ENCODE measurements at regions not wholly inside any gene's neighbourhood (a gene's known extent, or its start where the extent isn't known, plus 50 kb on each side); places are given as distances from the start of the nearest gene placed in this dataset.

- Histone ChIP-seq H3K9me3 (ENCODE audit: insufficient read depth, low read length) (no peaks in the 10 kb centered on the region), H4K20me1 (ENCODE audit: insufficient read depth, low read length) (no peaks in the 10 kb centered on the region), H3K9ac (ENCODE audit: low read length) (no peak overlapping the region), H2AFZ (ENCODE audit: low read depth, low read length) (no peak overlapping the region), H3K4me2 (ENCODE audit: low read length) (no peak overlapping the region), H3K4me1 (ENCODE audit: low read length) (no peaks in the 10 kb centered on the region), H3K27me3 (ENCODE audit: low read depth, low read length) (no peaks in the 10 kb centered on the region), H3K79me2 (ENCODE audit: low read length) (no peaks in the 10 kb centered on the region), H3K36me3 (replicated peaks; ENCODE audit: low read depth, low read length) (no peaks in the 10 kb centered on the region), H3K27ac (ENCODE audit: low read length) (no peak overlapping the region), H3K4me3 (ENCODE audit: low read length) (no peak overlapping the region)
- no peak for TF ChIP-seq CTCF (IDR thresholded peaks at IDR 0.05; ENCODE audit: low read depth, low read length)
- no peak for TF ChIP-seq EZH2phosphoT487 (IDR thresholded peaks at IDR 0.05; ENCODE audit: low read depth)
These were observed 440.9 kb upstream of the CCDC54 start for GRCh38 chr3:106936337-106936736.

GRCh38 chr3:106942051-106942450 is 435.2 kb upstream of the CCDC54 start:
- no peaks in the 10 kb centered on the region for H4K20me1 ChIP-seq (ENCODE audit: insufficient read depth, low read length)
- no peaks in the 10 kb centered on the region for H3K4me1 ChIP-seq (ENCODE audit: low read length)
- no peaks in the 10 kb centered on the region for H3K79me2 ChIP-seq (ENCODE audit: low read length)
- no peaks in the 10 kb centered on the region for H3K27me3 ChIP-seq (ENCODE audit: low read depth, low read length)
- no peak overlapping the region for H3K9ac ChIP-seq (ENCODE audit: low read length)
- no peak for TF ChIP-seq CTCF (IDR thresholded peaks at IDR 0.05; ENCODE audit: low read depth, low read length)
- TF ChIP-seq EZH2phosphoT487 (IDR thresholded peaks at IDR 0.05; ENCODE audit: low read depth), result no peak
- H3K9me3 ChIP-seq (ENCODE audit: insufficient read depth, low read length), result no peaks in the 10 kb centered on the region
- H2AFZ ChIP-seq (ENCODE audit: low read depth, low read length), result no peak overlapping the region
- H3K4me2 ChIP-seq (ENCODE audit: low read length), result no peak overlapping the region
- no peak overlapping the region for H3K27ac ChIP-seq (ENCODE audit: low read length)
- no peaks in the 10 kb centered on the region for H3K36me3 ChIP-seq (replicated peaks; ENCODE audit: low read depth, low read length)
- no peak overlapping the region for H3K4me3 ChIP-seq (ENCODE audit: low read length)

GRCh38 chr3:106943071-106943470 is 434.2 kb upstream of the CCDC54 start:
- H2AFZ ChIP-seq (ENCODE audit: low read depth, low read length), result no peak overlapping the region

GRCh38 chr3:106945435-106945834 is 431.8 kb upstream of the CCDC54 start:
- no peaks in the 10 kb centered on the region for H3K9me3 ChIP-seq (ENCODE audit: insufficient read depth, low read length)
- no peaks in the 10 kb centered on the region for H4K20me1 ChIP-seq (ENCODE audit: insufficient read depth, low read length)
- H3K4me1 ChIP-seq (ENCODE audit: low read length), result no peaks in the 10 kb centered on the region
- H3K27ac ChIP-seq (ENCODE audit: low read length), result no peak overlapping the region
- H3K27me3 ChIP-seq (ENCODE audit: low read depth, low read length), result no peaks in the 10 kb centered on the region
- H3K4me2 ChIP-seq (ENCODE audit: low read length), result no peak overlapping the region
- H3K79me2 ChIP-seq (ENCODE audit: low read length), result no peaks in the 10 kb centered on the region
- TF ChIP-seq CTCF (IDR thresholded peaks at IDR 0.05; ENCODE audit: low read depth, low read length) (no peak), EZH2phosphoT487 (IDR thresholded peaks at IDR 0.05; ENCODE audit: low read depth) (no peak)
- H3K4me3 ChIP-seq (ENCODE audit: low read length), result no peak overlapping the region
- H2AFZ ChIP-seq (ENCODE audit: low read depth, low read length), result no peak overlapping the region
- H3K36me3 ChIP-seq (replicated peaks; ENCODE audit: low read depth, low read length), result no peaks in the 10 kb centered on the region
- no peak overlapping the region for H3K9ac ChIP-seq (ENCODE audit: low read length)

More at GRCh38 chr3:106943071-106943470, 434.2 kb upstream of the CCDC54 start:
- H3K36me3 ChIP-seq (replicated peaks; ENCODE audit: low read depth, low read length), result no peaks in the 10 kb centered on the region
- no peaks in the 10 kb centered on the region for H3K4me1 ChIP-seq (ENCODE audit: low read length)
- no peaks in the 10 kb centered on the region for H4K20me1 ChIP-seq (ENCODE audit: insufficient read depth, low read length)
- H3K4me2 ChIP-seq (ENCODE audit: low read length), result no peak overlapping the region
- H3K9me3 ChIP-seq (ENCODE audit: insufficient read depth, low read length), result no peaks in the 10 kb centered on the region
- no peak overlapping the region for H3K27ac ChIP-seq (ENCODE audit: low read length)
- TF ChIP-seq EZH2phosphoT487 (IDR thresholded peaks at IDR 0.05; ENCODE audit: low read depth) (no peak), CTCF (IDR thresholded peaks at IDR 0.05; ENCODE audit: low read depth, low read length) (no peak)
- H3K79me2 ChIP-seq (ENCODE audit: low read length), result no peaks in the 10 kb centered on the region
- H3K27me3 ChIP-seq (ENCODE audit: low read depth, low read length), result no peaks in the 10 kb centered on the region
- H3K4me3 ChIP-seq (ENCODE audit: low read length), result no peak overlapping the region
- H3K9ac ChIP-seq (ENCODE audit: low read length), result no peak overlapping the region
